Kidney (tissue), 13 donors: ENCODE measurements at regions not wholly inside any gene's neighbourhood (a gene's known extent, or its start where the extent isn't known, plus 50 kb on each side); places are given as distances from the start of the nearest gene placed in this dataset.
"Not testable (repeated sequence)": the region's sequence is repeated elsewhere in the genome, so short reads cannot be mapped to it uniquely, and the experiment has no call there.

Experiments used
- DNase-seq, 5 donors: peaks; one replicate each; pipeline ENCODE4 v3.0.0-alpha.2; 2013 to 2020
- FAIRE-seq: peaks from 2 replicates; lab custom pipeline; 2012; peaks lifted over from hg19 to GRCh38; lab: Jason Lieb, UNC
- H3K27ac ChIP-seq, 2 donors: one replicate each; pipeline ENCODE4 v1.7.0; 2013; ENCODE audit warnings: low read depth in 2 of 2, low read length in 2 of 2, inconsistent platforms in 1 of 2
- H3K27me3 ChIP-seq: one replicate; pipeline ENCODE4 v1.7.1; 2013; ENCODE audit warnings: low read length, inconsistent platforms; ENCODE audit not compliant: control insufficient read depth, insufficient read depth
- H3K36me3 ChIP-seq, 3 donors: one replicate each; pipeline versions ENCODE4 v1.7.0 to v1.7.1; 2013; ENCODE audit warnings: low read length in 3 of 3, control low read depth in 1 of 3, inconsistent platforms in 1 of 3; ENCODE audit not compliant: insufficient read depth in 3 of 3, control insufficient read depth in 2 of 3
- H3K4me1 ChIP-seq, 3 donors: one replicate each; pipeline versions ENCODE4 v1.7.0 to v1.7.1; 2013; ENCODE audit warnings: low read length in 3 of 3, inconsistent platforms in 1 of 3, low read depth in 1 of 3; ENCODE audit not compliant: control insufficient read depth in 2 of 3, insufficient read depth in 2 of 3
- H3K4me3 ChIP-seq, 3 donors: one replicate each; pipeline versions ENCODE4 v1.7.0 to v1.8.1; 2013; ENCODE audit warnings: low read length in 3 of 3, control low read depth in 1 of 3, inconsistent platforms in 1 of 3
- H3K9ac ChIP-seq, 3 donors: one replicate each; pipeline versions ENCODE4 v1.7.0 to v1.7.1; 2013; ENCODE audit warnings: low read length in 3 of 3, control low read depth in 1 of 3, inconsistent platforms in 1 of 3
- H3K9me3 ChIP-seq, 3 donors: one replicate each; pipeline versions ENCODE4 v1.7.0 to v1.7.1; 2013; ENCODE audit warnings: low read length in 3 of 3, control low read depth in 1 of 3, inconsistent platforms in 1 of 3; ENCODE audit not compliant: control insufficient read depth in 2 of 3, insufficient read depth in 1 of 3
- CTCF ChIP-seq: IDR thresholded peaks from 3 replicates; pipeline ENCODE4 v1.5.1; 2012; ENCODE audit warnings: mild to moderate bottlenecking, moderate library complexity, borderline replicate concordance; ENCODE audit not compliant: insufficient read depth; ENCODE audit errors: extremely low read depth
- intact Hi-C: fragments of 100-400 bp; cut with DNase I; formaldehyde crosslinking; loops from one replicate; pipeline ENCODE4 v1.11.1; 2022
- donor health status: control.
- donor health status: control.
- donor health status: control.
- donor health status: control.
- donor health status: control.
- donor health status: DM: yes; HTN: yes; CAD: no.
- donor health status: Normal renal cell carcinoma (clear cell type).

- intact Hi-C loops = no loop called here
- TF ChIP-seq CTCF = no peak
- H3K4me1 ChIP-seq = peaks cover 4 to 7% (median 4%) of the 10 kb centered on the region in 3 donors
- H3K9ac ChIP-seq = no peak overlapping the region
- no peaks in the 10 kb centered on the region for H3K27me3 ChIP-seq
- DNase-seq (no peak), FAIRE-seq (no peak)
- H3K4me3 ChIP-seq = no peak overlapping the region
- no peaks in the 10 kb centered on the region for H3K36me3 ChIP-seq
- no peak overlapping the region for H3K27ac ChIP-seq
- H3K9me3 ChIP-seq = no peaks in the 10 kb centered on the region
Measured at GRCh38 chr15:92846741-92847140, 53.4 kb upstream of the CHD2 start.

GRCh38 chr15:92847841-92848240 lies 52.3 kb upstream of the CHD2 start:
- no peaks in the 10 kb centered on the region for H3K9me3 ChIP-seq
- intact Hi-C loops = no loop called here
- H3K9ac ChIP-seq = no peak overlapping the region
- H3K4me3 ChIP-seq = no peak overlapping the region
- no peaks in the 10 kb centered on the region for H3K27me3 ChIP-seq
- FAIRE-seq (no peak), DNase-seq (no peak)
- no peak for TF ChIP-seq CTCF
- H3K36me3 ChIP-seq = no peaks in the 10 kb centered on the region
- peaks cover 4 to 7% (median 4%) of the 10 kb centered on the region in 3 donors for H3K4me1 ChIP-seq
- no peak overlapping the region for H3K27ac ChIP-seq

- intact Hi-C loops = no loop called here
- no peaks in the 10 kb centered on the region for H3K27me3 ChIP-seq
- no peak for TF ChIP-seq CTCF
- H3K9ac ChIP-seq = no peak overlapping the region
- no peak for FAIRE-seq
- H3K9me3 ChIP-seq = no peaks in the 10 kb centered on the region
- no peaks in the 10 kb centered on the region for H3K36me3 ChIP-seq
- DNase-seq = no peak
- no peak overlapping the region for H3K4me3 ChIP-seq
- no peak overlapping the region for H3K27ac ChIP-seq
- H3K4me1 ChIP-seq = peaks cover 4 to 7% (median 4%) of the 10 kb centered on the region in 3 donors
Measured at GRCh38 chr15:92848464-92848851, 51.7 kb upstream of the CHD2 start.

GRCh38 chr15:92848852-92849598 lies 51.1 kb upstream of the CHD2 start:
- no peak overlapping the region for H3K9ac ChIP-seq
- no peak overlapping the region for H3K4me3 ChIP-seq
- intact Hi-C loops = no loop called here
- peaks cover 4 to 7% (median 4%) of the 10 kb centered on the region in 3 donors for H3K4me1 ChIP-seq
- no peak for TF ChIP-seq CTCF
- no peak for FAIRE-seq
- no peak overlapping the region for H3K27ac ChIP-seq
- no peak for DNase-seq
- no peaks in the 10 kb centered on the region for H3K9me3 ChIP-seq
- H3K27me3 ChIP-seq = no peaks in the 10 kb centered on the region
- H3K36me3 ChIP-seq = no peaks in the 10 kb centered on the region

- H3K4me3 ChIP-seq, H3K36me3 ChIP-seq, H3K27me3 ChIP-seq, intact Hi-C loops, FAIRE-seq, DNase-seq, H3K9me3 ChIP-seq, H3K27ac ChIP-seq, H3K9ac ChIP-seq, H3K4me1 ChIP-seq: not testable (repeated sequence)
Measured at GRCh38 chr15:92850218-92850617, 49.9 kb upstream of the CHD2 start.
